ENCODE measurements at regions not wholly inside any gene's neighbourhood (a gene's known extent, or its start where the extent isn't known, plus 50 kb on each side); places are given as distances from the start of the nearest gene placed in this dataset.

DNA sequence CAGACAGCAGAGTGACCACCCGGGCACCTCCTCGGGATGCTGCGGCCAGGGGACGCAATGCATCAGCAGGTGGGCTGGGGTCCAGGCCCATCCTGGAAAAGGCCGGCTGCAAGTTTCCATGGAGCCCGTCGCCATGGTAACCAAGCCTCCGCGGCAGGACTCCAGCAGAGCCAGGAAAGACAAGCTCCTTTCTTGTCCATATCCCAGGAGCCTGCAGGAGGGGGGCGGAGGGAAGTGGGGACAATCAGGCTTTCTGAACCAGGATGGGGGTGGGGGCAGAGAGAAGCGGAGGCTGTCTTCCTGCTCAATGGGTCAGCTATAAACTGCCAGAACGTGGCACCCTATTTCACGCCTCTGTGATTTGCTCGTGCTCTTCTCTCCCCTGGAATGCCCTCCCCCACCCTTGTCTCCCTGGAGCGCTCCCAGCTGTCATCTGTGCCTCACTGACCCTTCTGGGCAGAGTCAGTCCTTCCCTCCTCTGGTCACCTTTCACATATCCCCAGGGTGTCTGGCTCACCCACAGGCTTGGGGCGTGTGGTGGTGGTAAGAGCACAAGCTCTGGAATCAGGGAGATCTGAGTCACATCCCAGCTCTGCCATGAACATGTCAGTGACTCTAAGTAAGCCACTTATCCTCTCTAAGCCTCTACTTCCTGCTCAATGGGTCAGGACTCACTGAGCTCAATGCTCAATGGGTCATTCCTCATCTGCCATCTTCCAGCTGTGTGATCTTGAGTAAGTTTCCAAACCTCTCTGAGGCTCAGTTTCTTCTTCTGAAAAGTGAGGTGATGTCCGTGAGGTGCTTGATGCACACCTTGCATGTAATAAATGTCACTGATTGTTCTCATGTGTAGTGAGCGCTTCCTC, 58.9 kb upstream of the LAPTM5 start:
- TF ChIP-seq, protein P1, sequence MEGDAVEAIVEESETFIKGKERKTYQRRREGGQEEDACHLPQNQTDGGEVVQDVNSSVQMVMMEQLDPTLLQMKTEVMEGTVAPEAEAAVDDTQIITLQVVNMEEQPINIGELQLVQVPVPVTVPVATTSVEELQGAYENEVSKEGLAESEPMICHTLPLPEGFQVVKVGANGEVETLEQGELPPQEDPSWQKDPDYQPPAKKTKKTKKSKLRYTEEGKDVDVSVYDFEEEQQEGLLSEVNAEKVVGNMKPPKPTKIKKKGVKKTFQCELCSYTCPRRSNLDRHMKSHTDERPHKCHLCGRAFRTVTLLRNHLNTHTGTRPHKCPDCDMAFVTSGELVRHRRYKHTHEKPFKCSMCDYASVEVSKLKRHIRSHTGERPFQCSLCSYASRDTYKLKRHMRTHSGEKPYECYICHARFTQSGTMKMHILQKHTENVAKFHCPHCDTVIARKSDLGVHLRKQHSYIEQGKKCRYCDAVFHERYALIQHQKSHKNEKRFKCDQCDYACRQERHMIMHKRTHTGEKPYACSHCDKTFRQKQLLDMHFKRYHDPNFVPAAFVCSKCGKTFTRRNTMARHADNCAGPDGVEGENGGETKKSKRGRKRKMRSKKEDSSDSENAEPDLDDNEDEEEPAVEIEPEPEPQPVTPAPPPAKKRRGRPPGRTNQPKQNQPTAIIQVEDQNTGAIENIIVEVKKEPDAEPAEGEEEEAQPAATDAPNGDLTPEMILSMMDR (IDR thresholded peaks at IDR 0.05), result no peak
- no peak for TF ChIP-seq POLR2A (IDR thresholded peaks at IDR 0.05)

Measured in breast epithelium (tissue), 3 donors.